K562 (cell line): ENCODE measurements at regions not wholly inside any gene's neighbourhood (a gene's known extent, or its start where the extent isn't known, plus 50 kb on each side); places are given as distances from the start of the nearest gene placed in this dataset.
"Not testable (repeated sequence)": the region's sequence is repeated elsewhere in the genome, so short reads cannot be mapped to it uniquely, and the experiment has no call there.

Experiments used
- CREB1 ChIP-seq, 2 experiments: sonication (generic) in 1 of 2; formaldehyde crosslinking in 1 of 2; IDR thresholded peaks; 2 replicates each; pipeline versions ENCODE4 v1.6.1 to v1.8.0; 2012 to 2022; ENCODE audit warnings: inconsistent platforms in 1 of 2, mild to moderate bottlenecking in 1 of 2, missing genetic modification reagents in 1 of 2, moderate library complexity in 1 of 2
- HDGF ChIP-seq: fragments of 450-650 bp; IDR thresholded peaks from 2 replicates; pipeline ENCODE4 v1.6.1; 2016
- NR3C1 ChIP-seq: sonication (generic); formaldehyde crosslinking; IDR thresholded peaks from 2 replicates; pipeline ENCODE4 v1.8.1; 2022; ENCODE audit warnings: missing genetic modification reagents
- POLR2A ChIP-seq: fragments of 450-650 bp; conservative IDR thresholded peaks from 2 replicates; pipeline ENCODE4 v1.6.1; 2016
- POLR2AphosphoS5 ChIP-seq: IDR thresholded peaks from 2 replicates; pipeline ENCODE4 v1.6.1; 2011; ENCODE audit warnings: mild to moderate bottlenecking, low read depth, low read length, moderate library complexity; ENCODE audit not compliant: control insufficient read depth, insufficient read depth
- POLR2B ChIP-seq: fragments of 450-650 bp; IDR thresholded peaks from 2 replicates; pipeline ENCODE4 v1.6.1; 2018; ENCODE audit warnings: low read depth; ENCODE audit not compliant: partially characterized antibody
- TSHZ1 ChIP-seq: fragments of 250-450 bp; sonication (Bioruptor Pico); IDR thresholded peaks from 2 replicates; pipeline ENCODE4 v1.4.0; 2020; ENCODE audit warnings: mild to moderate bottlenecking, moderate library complexity
- USF2 ChIP-seq: sonication (generic); formaldehyde crosslinking; IDR thresholded peaks from 2 replicates; pipeline ENCODE4 v1.5.0; 2020; ENCODE audit warnings: missing genetic modification reagents

- TF ChIP-seq NR3C1 (CRISPR knock-in tag); TSHZ1; POLR2AphosphoS5; CREB1 (IDR thresholded peaks at IDR 0.05); CREB1 (CRISPR knock-in tag; IDR thresholded peaks at IDR 0.05); HDGF; POLR2A; POLR2B; USF2 (CRISPR knock-in tag): not testable (repeated sequence)
Observed at GRCh38 chr19:30680399-30680798, 308.2 kb downstream of the ZNF536 start.
